ENCODE measurements at regions not wholly inside any gene's neighbourhood (a gene's known extent, or its start where the extent isn't known, plus 50 kb on each side); places are given as distances from the start of the nearest gene placed in this dataset.
A peak's percentile ranks its signal among the peaks of the same experiment; 100 is the strongest.

GRCh38 chr7:69232445-69233376 lies 365.6 kb upstream of the AUTS2 start:
- intact Hi-C loops (cut with DNase I) = no loop called here
- Histone ChIP-seq H3K4me3 (replicated peaks in 1 of 3) (no peak overlapping the region), H3K27ac (no peak overlapping the region), H3K27me3 (no peaks in the 10 kb centered on the region), H3K9me3 (no peaks in the 10 kb centered on the region), H3K4me1 (peaks cover 6 to 10% of the 10 kb centered on the region in 2 donors), H3K36me3 (no peaks in the 10 kb centered on the region)
- WGBS, 2 donors = 26% methylated on average over 21 of the region's 21 CpGs
- DNase-seq = peak; percentile 57 to 59
- TF ChIP-seq POLR2A (IDR thresholded peaks at IDR 0.05) (no peak), CTCF (IDR thresholded peaks at IDR 0.05) (no peak)

- Histone ChIP-seq H3K4me1 (peaks cover 6% of the 10 kb centered on the region in 2 donors), H3K9me3 (no peaks in the 10 kb centered on the region), H3K27me3 (no peaks in the 10 kb centered on the region), H3K4me3 (replicated peaks in 1 of 3) (no peak overlapping the region), H3K27ac (no peak overlapping the region), H3K36me3 (no peaks in the 10 kb centered on the region)
- WGBS, 2 donors = 65 to 88% methylated on average over 8 of the region's 8 CpGs
- intact Hi-C loops (cut with DNase I) = no loop called here
- TF ChIP-seq POLR2A (IDR thresholded peaks at IDR 0.05) = no peak
- TF ChIP-seq CTCF (IDR thresholded peaks at IDR 0.05) = no peak
- no peak for DNase-seq
These were observed 360.7 kb upstream of the AUTS2 start for GRCh38 chr7:69237541-69237940.

GRCh38 chr7:69243016-69243415 lies 355.3 kb upstream of the AUTS2 start:
- Histone ChIP-seq H3K9me3 (no peaks in the 10 kb centered on the region), H3K4me3 (replicated peaks in 1 of 3) (no peak overlapping the region), H3K4me1 (no peaks in the 10 kb centered on the region), H3K27me3 (peaks cover 3% of the 10 kb centered on the region), H3K27ac (no peak overlapping the region), H3K36me3 (no peaks in the 10 kb centered on the region)
- intact Hi-C loops (cut with DNase I) = no loop called here
- no peak for DNase-seq
- WGBS, 2 donors = 76 to 83% methylated on average over 1 of the region's 1 CpG
- no peak for TF ChIP-seq POLR2A (IDR thresholded peaks at IDR 0.05)
- TF ChIP-seq CTCF (IDR thresholded peaks at IDR 0.05) = no peak

GRCh38 chr7:69244701-69245100 lies 353.6 kb upstream of the AUTS2 start:
- DNase-seq = no peak
- TF ChIP-seq POLR2A (IDR thresholded peaks at IDR 0.05) = no peak
- no peak for TF ChIP-seq CTCF (IDR thresholded peaks at IDR 0.05)
- H3K27me3 ChIP-seq = peaks cover 3% of the 10 kb centered on the region
- no peak overlapping the region for H3K27ac ChIP-seq
- WGBS, 2 donors = 91 to 100% methylated on average over 2 of the region's 2 CpGs
- no peaks in the 10 kb centered on the region for H3K36me3 ChIP-seq
- no peaks in the 10 kb centered on the region for H3K9me3 ChIP-seq
- intact Hi-C loops (cut with DNase I) = no loop called here
- no peaks in the 10 kb centered on the region for H3K4me1 ChIP-seq
- H3K4me3 ChIP-seq (replicated peaks in 1 of 3) = no peak overlapping the region

GRCh38 chr7:69245646-69246045 lies 352.6 kb upstream of the AUTS2 start:
- TF ChIP-seq CTCF (IDR thresholded peaks at IDR 0.05) (no peak), POLR2A (IDR thresholded peaks at IDR 0.05) (no peak)
- Histone ChIP-seq H3K4me1 (no peaks in the 10 kb centered on the region), H3K36me3 (no peaks in the 10 kb centered on the region), H3K27me3 (peaks cover 3% of the 10 kb centered on the region), H3K9me3 (no peaks in the 10 kb centered on the region), H3K27ac (no peak overlapping the region), H3K4me3 (replicated peaks in 1 of 3) (no peak overlapping the region)
- WGBS, 2 donors = 64 to 80% methylated on average over 2 of the region's 2 CpGs
- intact Hi-C loops (cut with DNase I) = no loop called here
- DNase-seq = no peak
